GM18909 (cell line): ENCODE measurements at regions not wholly inside any gene's neighbourhood (a gene's known extent, or its start where the extent isn't known, plus 50 kb on each side); places are given as distances from the start of the nearest gene placed in this dataset.

Source experiments
- ATAC-seq: cut with Tn5 transposase; IDR thresholded peaks from one replicate; pipeline ENCODE4 v1.9.1; 2021; ENCODE audit warnings: mild to moderate bottlenecking; ENCODE audit not compliant: unreplicated experiment, poor library complexity

- ATAC-seq = no peak
Observed at GRCh38 chr10:4373098-4373497, 452.9 kb upstream of the AKR1E2 start.

- no peak for ATAC-seq
Observed at GRCh38 chr10:4372601-4373000, 453.4 kb upstream of the AKR1E2 start.

GRCh38 chr10:4371691-4372295 lies 454.2 kb upstream of the AKR1E2 start:
- no peak for ATAC-seq

GRCh38 chr10:4370376-4370775 lies 455.6 kb upstream of the AKR1E2 start:
- no peak for ATAC-seq

- no peak for ATAC-seq
Observed at GRCh38 chr10:4361581-4361980, 464.4 kb upstream of the AKR1E2 start.

- ATAC-seq = no peak
Observed at GRCh38 chr10:4359003-4359402, 467.0 kb upstream of the AKR1E2 start.

GRCh38 chr10:4357911-4358310 lies 468.1 kb upstream of the AKR1E2 start:
- ATAC-seq = no peak

- ATAC-seq = no peak
Observed at GRCh38 chr10:4355350-4355749, 470.7 kb upstream of the AKR1E2 start.

GRCh38 chr10:4354382-4354812 lies 471.6 kb upstream of the AKR1E2 start:
- no peak for ATAC-seq

- no peak for ATAC-seq
Observed at GRCh38 chr10:4353964-4354363, 472.0 kb upstream of the AKR1E2 start.

GRCh38 chr10:4353059-4353655 lies 472.9 kb upstream of the AKR1E2 start:
- ATAC-seq = no peak

GRCh38 chr10:4352414-4352961 lies 473.5 kb upstream of the AKR1E2 start:
- no peak for ATAC-seq

GRCh38 chr10:4351723-4352413 lies 474.1 kb upstream of the AKR1E2 start:
- no peak for ATAC-seq

GRCh38 chr10:4347397-4347796 lies 478.6 kb upstream of the AKR1E2 start:
- ATAC-seq = no peak

- ATAC-seq = no peak
Observed at GRCh38 chr10:4345877-4346646, 479.9 kb upstream of the AKR1E2 start.

GRCh38 chr10:4344492-4344994 lies 481.5 kb upstream of the AKR1E2 start:
- no peak for ATAC-seq

GRCh38 chr10:4343873-4344272 lies 482.1 kb upstream of the AKR1E2 start:
- no peak for ATAC-seq

- no peak for ATAC-seq
Observed at GRCh38 chr10:4343091-4343490, 482.9 kb upstream of the AKR1E2 start.

- no peak for ATAC-seq
Observed at GRCh38 chr10:4338768-4339167, 487.2 kb upstream of the AKR1E2 start.

- ATAC-seq = no peak
Observed at GRCh38 chr10:4337563-4337962, 488.4 kb upstream of the AKR1E2 start.

GRCh38 chr10:4334871-4335270 lies 491.1 kb upstream of the AKR1E2 start:
- no peak for ATAC-seq
